Dedifferentiated amniotic fluid mesenchymal stem cell (primary cell): ENCODE measurements at regions not wholly inside any gene's neighbourhood (a gene's known extent, or its start where the extent isn't known, plus 50 kb on each side); places are given as distances from the start of the nearest gene placed in this dataset.

Source experiments
- DNase-seq: peaks from one replicate; pipeline ENCODE4 v3.0.0-alpha.2; 2016; ENCODE audit errors: extremely low spot score

GRCh38 chr10:21092683-21093524 lies 195.8 kb upstream of the NEBL start:
- DNase-seq = no peak

GRCh38 chr10:21090609-21091082 lies 193.5 kb upstream of the NEBL start:
- no peak for DNase-seq

- DNase-seq = no peak
Observed at GRCh38 chr10:21087476-21087875, 190.4 kb upstream of the NEBL start.

- DNase-seq = no peak
Observed at GRCh38 chr10:21084700-21085099, 187.6 kb upstream of the NEBL start.

- no peak for DNase-seq
Observed at GRCh38 chr10:21083861-21084260, 186.8 kb upstream of the NEBL start.

- no peak for DNase-seq
Observed at GRCh38 chr10:21082206-21082605, 185.1 kb upstream of the NEBL start.

GRCh38 chr10:21080261-21080660 lies 183.2 kb upstream of the NEBL start:
- DNase-seq = no peak

- no peak for DNase-seq
Observed at GRCh38 chr10:21079330-21079658, 182.2 kb upstream of the NEBL start.

GRCh38 chr10:21078410-21079329 lies 181.6 kb upstream of the NEBL start:
- peak; percentile 56 for DNase-seq

GRCh38 chr10:21077681-21078080 lies 180.6 kb upstream of the NEBL start:
- DNase-seq = no peak

- DNase-seq = no peak
Observed at GRCh38 chr10:21076381-21076780, 179.3 kb upstream of the NEBL start.

GRCh38 chr10:21075880-21076279 lies 178.8 kb upstream of the NEBL start:
- DNase-seq = no peak

GRCh38 chr10:21071001-21071673 lies 174.0 kb upstream of the NEBL start:
- DNase-seq = no peak

- no peak for DNase-seq
Observed at GRCh38 chr10:21069929-21070700, 173.0 kb upstream of the NEBL start.

- DNase-seq = no peak
Observed at GRCh38 chr10:21069278-21069677, 172.2 kb upstream of the NEBL start.

GRCh38 chr10:21068026-21068656 lies 171.0 kb upstream of the NEBL start:
- DNase-seq = no peak

GRCh38 chr10:21065621-21066248 lies 168.6 kb upstream of the NEBL start:
- no peak for DNase-seq

- DNase-seq = no peak
Observed at GRCh38 chr10:21061982-21062381, 164.9 kb upstream of the NEBL start.

- no peak for DNase-seq
Observed at GRCh38 chr10:21061184-21061583, 164.1 kb upstream of the NEBL start.

- DNase-seq = no peak
Observed at GRCh38 chr10:21060626-21061025, 163.5 kb upstream of the NEBL start.
